AG04449 (cell line): ENCODE measurements at regions not wholly inside any gene's neighbourhood (a gene's known extent, or its start where the extent isn't known, plus 50 kb on each side); places are given as distances from the start of the nearest gene placed in this dataset.

ENCODE experiments used
- CTCF ChIA-PET: fragments of 350-600 bp; formaldehyde crosslinking; extraction: SDS; loops from one replicate; lab custom pipeline; 2021; ENCODE audit warnings: antibody characterized with exemption; lab: Yijun Ruan, JAX
- POLR2A ChIA-PET: fragments of 400-600, 350-600 bp; formaldehyde crosslinking; extraction: SDS; loops from one replicate; lab custom pipeline; 2020; ENCODE audit warnings: antibody characterized with exemption, inconsistent platforms; lab: Yijun Ruan, JAX
- DNase-seq: peaks from one replicate; pipeline ENCODE4 v3.0.0-alpha.2; 2010; ENCODE audit warnings: low read depth, low spot score
- H3K4me3 ChIP-seq: 2 replicates; pipeline ENCODE4 v1.5.1; 2011; ENCODE audit warnings: low read depth, mild to moderate bottlenecking, control low read depth, low read length
- CTCF ChIP-seq: IDR thresholded peaks from one replicate; pipeline ENCODE4 v1.5.1; 2011; ENCODE audit warnings: mild to moderate bottlenecking, moderate library complexity, low read length, control low read depth, inconsistent platforms; ENCODE audit not compliant: insufficient read depth; ENCODE audit errors: missing control alignments

- no peak for DNase-seq
- ChIA-PET CTCF (no interaction called here), POLR2A (no interaction called here)
- no peak overlapping the region for H3K4me3 ChIP-seq
- no peak for TF ChIP-seq CTCF
Measured at GRCh38 chr12:114579389-114579788, 104.6 kb downstream of the TBX3 start.

GRCh38 chr12:114562654-114563053 lies 121.3 kb downstream of the TBX3 start:
- ChIA-PET CTCF (no interaction called here), POLR2A (no interaction called here)
- no peak overlapping the region for H3K4me3 ChIP-seq
- no peak for DNase-seq
- TF ChIP-seq CTCF: no peak

GRCh38 chr12:114555451-114555850 lies 128.5 kb downstream of the TBX3 start:
- no peak overlapping the region for H3K4me3 ChIP-seq
- no peak for TF ChIP-seq CTCF
- POLR2A ChIA-PET: no interaction called here
- CTCF ChIA-PET: no interaction called here
- DNase-seq: no peak

GRCh38 chr12:114547636-114548035 lies 136.3 kb downstream of the TBX3 start:
- no peak for DNase-seq
- ChIA-PET POLR2A (no interaction called here), CTCF (interaction anchor here (0.6 kb wide), 1 partner anchor 567 kb away, joined by 3 read pairs; no protein-coding TSS in a partner anchor)

GRCh38 chr12:114530417-114530816 lies 124.5 kb upstream of the TBX5 start:
- CTCF ChIA-PET: no interaction called here
- no peak overlapping the region for H3K4me3 ChIP-seq
- no peak for DNase-seq
- POLR2A ChIA-PET: no interaction called here
- TF ChIP-seq CTCF: no peak

More at GRCh38 chr12:114547636-114548035, 136.3 kb downstream of the TBX3 start:
- no peak overlapping the region for H3K4me3 ChIP-seq
- TF ChIP-seq CTCF: no peak

GRCh38 chr12:114529966-114530365 lies 124.0 kb upstream of the TBX5 start:
- no peak overlapping the region for H3K4me3 ChIP-seq
- no peak for TF ChIP-seq CTCF

More at GRCh38 chr12:114529966-114530365, 124.0 kb upstream of the TBX5 start:
- ChIA-PET CTCF (interaction anchor here (1.0 kb wide), 1 partner anchor 549 kb away, joined by 4 read pairs; no protein-coding TSS in a partner anchor), POLR2A (no interaction called here)
- no peak for DNase-seq
